BE2C (cell line): ENCODE measurements at regions not wholly inside any gene's neighbourhood (a gene's known extent, or its start where the extent isn't known, plus 50 kb on each side); places are given as distances from the start of the nearest gene placed in this dataset.

Source experiments
- DNase-seq: peaks from one replicate; pipeline ENCODE4 v3.0.0-alpha.2; 2020
- H3K27me3 ChIP-seq: fragments of 250-450 bp; sonication (Bioruptor Pico); 2 replicates; pipeline ENCODE4 v1.5.1; 2020; ENCODE audit warnings: mild to moderate bottlenecking
- H3K36me3 ChIP-seq: fragments of 250-450 bp; sonication (Bioruptor Pico); 2 replicates; pipeline ENCODE4 v1.5.1; 2020; ENCODE audit warnings: mild to moderate bottlenecking
- H3K4me1 ChIP-seq: fragments of 250-450 bp; sonication (Bioruptor Pico); 2 replicates; pipeline ENCODE4 v1.5.1; 2020
- H3K4me3 ChIP-seq: 2 replicates; pipeline ENCODE4 v1.5.1; 2011; ENCODE audit warnings: low read depth, low read length
- H3K9me3 ChIP-seq: fragments of 250-450 bp; sonication (Bioruptor Pico); 2 replicates; pipeline ENCODE4 v1.5.1; 2020
- CTCF ChIP-seq: IDR thresholded peaks from 2 replicates; pipeline ENCODE4 v1.5.1; 2012; ENCODE audit warnings: mild to moderate bottlenecking, low read depth, low read length

DNA sequence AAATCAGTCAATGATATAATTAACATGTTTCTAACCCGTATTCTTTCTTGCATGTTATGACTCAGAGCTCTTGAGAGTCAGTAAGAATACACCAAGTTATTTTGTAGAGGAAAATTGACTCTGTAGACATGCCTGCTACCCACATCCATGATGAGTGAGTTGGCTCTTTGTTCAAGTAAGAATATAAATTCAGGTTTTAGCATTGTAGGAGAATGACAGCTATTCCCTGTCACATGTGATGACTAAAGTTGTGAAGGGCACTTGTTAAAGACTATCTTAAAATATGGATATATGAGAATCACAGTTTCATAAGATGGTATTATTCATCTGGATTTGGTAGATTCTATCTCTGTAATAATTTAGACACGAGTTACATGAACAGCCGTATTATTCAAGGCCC, 209.1 kb downstream of the CCDC59 start:
- no peak for TF ChIP-seq CTCF
- H3K4me3 ChIP-seq: no peak overlapping the region
- DNase-seq: no peak
- no peaks in the 10 kb centered on the region for H3K27me3 ChIP-seq
- H3K36me3 ChIP-seq: no peaks in the 10 kb centered on the region
- no peaks in the 10 kb centered on the region for H3K9me3 ChIP-seq
- H3K4me1 ChIP-seq: no peaks in the 10 kb centered on the region

DNA sequence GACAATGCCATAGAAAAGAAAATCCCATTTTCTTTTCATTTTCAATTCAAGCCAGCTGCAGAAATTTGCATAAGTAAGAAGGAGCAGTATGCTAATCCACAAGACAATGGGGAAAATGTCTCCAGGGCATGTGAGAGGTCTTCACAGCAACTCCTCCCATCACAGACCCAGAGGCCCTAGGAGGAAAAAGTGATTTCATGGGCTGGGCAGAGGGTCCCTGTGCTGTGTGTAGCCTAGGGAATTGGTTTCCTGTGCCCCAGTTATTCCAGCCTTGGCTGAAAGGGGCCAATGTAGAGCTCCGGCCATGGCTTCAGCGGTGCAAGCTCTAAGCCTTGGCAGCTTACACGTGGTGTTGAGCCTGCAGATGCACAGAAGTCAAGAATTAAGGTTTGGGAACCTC, 211.4 kb downstream of the CCDC59 start:
- Histone ChIP-seq H3K4me1 (no peaks in the 10 kb centered on the region), H3K27me3 (no peaks in the 10 kb centered on the region), H3K36me3 (no peaks in the 10 kb centered on the region), H3K9me3 (no peaks in the 10 kb centered on the region), H3K4me3 (no peak overlapping the region)
- DNase-seq: no peak
- TF ChIP-seq CTCF: no peak

- Histone ChIP-seq H3K36me3 (no peaks in the 10 kb centered on the region), H3K9me3 (no peaks in the 10 kb centered on the region), H3K4me1 (no peaks in the 10 kb centered on the region), H3K4me3 (no peak overlapping the region), H3K27me3 (no peaks in the 10 kb centered on the region)
- DNase-seq: no peak
- no peak for TF ChIP-seq CTCF
Observed at GRCh38 chr12:82144505-82144904, 213.7 kb downstream of the CCDC59 start.

DNA sequence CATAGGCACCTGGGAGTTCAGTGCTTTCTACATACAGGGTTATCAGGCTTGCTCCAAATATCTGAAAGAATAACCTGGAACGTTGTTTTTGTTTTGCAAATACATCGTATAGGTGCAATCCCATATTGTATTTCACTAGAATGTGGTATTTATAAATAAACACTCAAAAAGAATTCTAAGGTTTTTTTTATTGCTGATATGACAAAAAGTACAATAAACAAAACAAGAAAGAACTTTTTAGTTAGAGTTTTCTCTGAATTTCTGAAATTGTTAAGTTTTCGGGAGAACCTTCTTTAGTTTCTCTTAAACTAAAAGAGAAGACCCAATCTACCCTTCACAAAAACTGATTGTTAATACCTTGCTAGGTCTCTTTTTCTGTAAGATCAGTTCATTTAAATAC, 225.8 kb downstream of the CCDC59 start:
- H3K36me3 ChIP-seq: no peaks in the 10 kb centered on the region
- no peak for TF ChIP-seq CTCF
- no peak overlapping the region for H3K4me3 ChIP-seq
- H3K9me3 ChIP-seq: no peaks in the 10 kb centered on the region
- H3K27me3 ChIP-seq: no peaks in the 10 kb centered on the region
- no peaks in the 10 kb centered on the region for H3K4me1 ChIP-seq
- DNase-seq: no peak

GRCh38 chr12:82130762-82131161, 227.4 kb downstream of the CCDC59 start:
- no peak for TF ChIP-seq CTCF
- DNase-seq: no peak
- no peaks in the 10 kb centered on the region for H3K4me1 ChIP-seq
- H3K4me3 ChIP-seq: no peak overlapping the region
- no peaks in the 10 kb centered on the region for H3K36me3 ChIP-seq
- H3K9me3 ChIP-seq: no peaks in the 10 kb centered on the region
- no peaks in the 10 kb centered on the region for H3K27me3 ChIP-seq

DNA sequence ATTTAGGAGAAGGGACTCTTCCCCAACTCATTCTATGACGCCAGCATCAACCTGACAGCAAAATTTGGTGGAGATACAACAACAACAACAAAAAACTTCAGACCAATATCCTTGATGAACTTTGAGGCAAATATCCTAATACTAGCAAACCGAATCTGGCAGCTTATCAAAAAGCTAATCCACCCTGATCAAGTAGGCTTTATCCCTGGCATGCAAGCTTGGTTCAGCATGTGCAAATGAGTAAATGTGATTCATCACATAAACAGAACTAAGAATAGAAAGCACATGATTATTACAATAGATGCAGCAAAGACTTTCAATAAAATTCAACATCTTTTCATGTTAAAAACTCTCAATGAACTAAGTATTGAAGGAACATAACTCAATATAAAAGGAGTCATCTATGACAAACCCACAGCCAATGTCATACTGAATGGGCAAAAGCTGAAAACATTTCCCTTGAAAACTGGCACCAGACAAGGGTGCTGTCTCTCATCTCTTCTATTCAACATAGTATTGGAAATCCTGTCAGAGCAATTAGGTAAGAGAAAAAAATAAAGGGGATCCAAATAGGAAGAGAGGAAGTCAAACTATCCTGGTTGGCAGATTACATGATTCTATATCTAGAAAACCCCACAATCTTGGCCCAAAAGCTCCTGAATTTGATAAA, 233.3 kb downstream of the CCDC59 start:
- Histone ChIP-seq H3K36me3 (no peaks in the 10 kb centered on the region), H3K27me3 (no peaks in the 10 kb centered on the region), H3K4me3 (no peak overlapping the region), H3K4me1 (no peaks in the 10 kb centered on the region), H3K9me3 (no peaks in the 10 kb centered on the region)
- no peak for DNase-seq
- no peak for TF ChIP-seq CTCF
